Caco-2 (cell line): ENCODE measurements at regions not wholly inside any gene's neighbourhood (a gene's known extent, or its start where the extent isn't known, plus 50 kb on each side); places are given as distances from the start of the nearest gene placed in this dataset.

Source experiments
- BruUV-seq: library from RNA; stranded (reverse); fragments of 400-500 nt; replicated peaks from 2 replicates; lab custom pipeline; 2021; lab: Mats Ljungman, UMichigan
- CTCF ChIA-PET: fragments of 300-600 bp; sonication (Branson Sonifier 250); formaldehyde crosslinking; loops from one replicate; lab custom pipeline; 2022; ENCODE audit warnings: antibody characterized with exemption; lab: Charles Lee
- POLR2A ChIA-PET: fragments of 300-600 bp; sonication (Branson Sonifier 250); formaldehyde crosslinking; loops from one replicate; lab custom pipeline; 2022; ENCODE audit warnings: antibody characterized with exemption; lab: Charles Lee
- DNase-seq, 2 experiments: peaks; one replicate each; pipeline versions ENCODE4 v3.0.0 to v3.0.0-alpha.2; 2020 to 2022
- H3K27me3 ChIP-seq: replicated peaks from 2 replicates; pipeline ENCODE4 v1.6.0; 2011; ENCODE audit warnings: low read length; ENCODE audit not compliant: control insufficient read depth, insufficient read depth
- H3K36me3 ChIP-seq: 2 replicates; pipeline ENCODE4 v1.5.1; 2011; ENCODE audit warnings: low read length; ENCODE audit not compliant: control insufficient read depth, insufficient read depth
- H3K4me1 ChIP-seq: fragments of 250-450 bp; sonication (Bioruptor Pico); 2 replicates; pipeline ENCODE4 v1.5.1; 2020; ENCODE audit warnings: mild to moderate bottlenecking
- H3K4me3 ChIP-seq: 2 replicates; pipeline ENCODE4 v1.5.1; 2011; ENCODE audit warnings: low read depth, mild to moderate bottlenecking, control low read depth, low read length
- H3K9me3 ChIP-seq: fragments of 250-450 bp; sonication (Bioruptor Pico); 2 replicates; pipeline ENCODE4 v1.5.1; 2020; ENCODE audit warnings: mild to moderate bottlenecking, moderate library complexity
- H3K27ac Mint-ChIP-seq: one replicate; pipeline ENCODE4 v1.8.0; 2022; ENCODE audit warnings: mixed read lengths; ENCODE audit not compliant: unreplicated experiment
- H3K27me3 Mint-ChIP-seq: one replicate; pipeline ENCODE4 v1.8.0; 2022; ENCODE audit warnings: mixed read lengths; ENCODE audit not compliant: insufficient read depth, unreplicated experiment
- H3K36me3 Mint-ChIP-seq: one replicate; pipeline ENCODE4 v1.8.0; 2022; ENCODE audit warnings: mild to moderate bottlenecking, mixed read lengths; ENCODE audit not compliant: insufficient read depth, unreplicated experiment
- H3K4me1 Mint-ChIP-seq: one replicate; pipeline ENCODE4 v1.8.0; 2022; ENCODE audit warnings: low read depth, mixed read lengths; ENCODE audit not compliant: unreplicated experiment
- H3K4me3 Mint-ChIP-seq: one replicate; pipeline ENCODE4 v1.8.0; 2022; ENCODE audit warnings: mild to moderate bottlenecking, moderate library complexity, mixed read lengths; ENCODE audit not compliant: unreplicated experiment
- H3K9me3 Mint-ChIP-seq: one replicate; pipeline ENCODE4 v1.8.0; 2022; ENCODE audit warnings: mixed read lengths; ENCODE audit not compliant: unreplicated experiment
- CTCF ChIP-seq, 2 experiments: fragments of 200-600 bp in 1 of 2; IDR thresholded peaks; 1 replicate in 1 of 2; 2 replicates in 1 of 2; pipeline versions ENCODE4 v1.5.1 to v1.8.0; 2011 to 2022; ENCODE audit warnings: antibody characterized with exemption in 1 of 2, control low read depth in 1 of 2, inconsistent platforms in 1 of 2, low read depth in 1 of 2, low read length in 1 of 2, mild to moderate bottlenecking in 1 of 2, moderate library complexity in 1 of 2; ENCODE audit not compliant: insufficient read depth in 1 of 2, severe bottlenecking in 1 of 2, unreplicated experiment in 1 of 2
- intact Hi-C: fragments of 100-400 bp; cut with micrococcal nuclease; formaldehyde crosslinking; loops from one replicate; pipeline ENCODE4 v1.10.0; 2022; ENCODE audit not compliant: unreplicated experiment

- Mint-ChIP-seq H3K36me3 (no peaks in the 10 kb centered on the region), H3K27me3 (peaks cover 7% of the 10 kb centered on the region), H3K9me3 (peaks cover 5% of the 10 kb centered on the region), H3K4me3 (no peak overlapping the region), H3K4me1 (no peaks in the 10 kb centered on the region), H3K27ac (no peak overlapping the region)
- no peak for TF ChIP-seq CTCF (IDR thresholded peaks at IDR 0.05; ENCODE audit: insufficient read depth in 1 of 2, low read depth in 1 of 2, low read length in 1 of 2, severe bottlenecking in 1 of 2, unreplicated experiment in 1 of 2)
- DNase-seq: no peak
- no peaks in the 10 kb centered on the region for H3K27me3 ChIP-seq
- no peaks in the 10 kb centered on the region for H3K36me3 ChIP-seq
- POLR2A ChIA-PET: no interaction called here
- BruUV-seq: no TSS peak
- CTCF ChIA-PET: no interaction called here
- intact Hi-C loops: no loop called here
- H3K4me1 ChIP-seq: no peaks in the 10 kb centered on the region
- H3K4me3 ChIP-seq: no peak overlapping the region
- H3K9me3 ChIP-seq: no peaks in the 10 kb centered on the region
Observed at GRCh38 chr2:240339411-240340360, 95.8 kb upstream of the GPC1 start.

GRCh38 chr2:240340361-240340761 lies 95.1 kb upstream of the GPC1 start:
- Histone ChIP-seq H3K9me3 (no peaks in the 10 kb centered on the region), H3K36me3 (no peaks in the 10 kb centered on the region), H3K27me3 (no peaks in the 10 kb centered on the region), H3K4me3 (no peak overlapping the region), H3K4me1 (no peaks in the 10 kb centered on the region)
- TF ChIP-seq CTCF (IDR thresholded peaks at IDR 0.05; ENCODE audit: insufficient read depth in 1 of 2, low read depth in 1 of 2, low read length in 1 of 2, severe bottlenecking in 1 of 2, unreplicated experiment in 1 of 2): no peak
- ChIA-PET CTCF (no interaction called here), POLR2A (no interaction called here)
- Mint-ChIP-seq H3K4me3 (no peak overlapping the region), H3K36me3 (no peaks in the 10 kb centered on the region), H3K9me3 (peaks cover 9% of the 10 kb centered on the region), H3K27ac (no peak overlapping the region), H3K4me1 (no peaks in the 10 kb centered on the region), H3K27me3 (peaks cover 7% of the 10 kb centered on the region)
- intact Hi-C loops: no loop called here
- no peak for DNase-seq
- no TSS peak for BruUV-seq

GRCh38 chr2:240341064-240341463 lies 94.4 kb upstream of the GPC1 start:
- Mint-ChIP-seq H3K36me3 (no peaks in the 10 kb centered on the region), H3K4me3 (no peak overlapping the region), H3K4me1 (no peaks in the 10 kb centered on the region), H3K27ac (no peak overlapping the region), H3K27me3 (peaks cover 4% of the 10 kb centered on the region), H3K9me3 (peaks cover 9% of the 10 kb centered on the region)
- H3K27me3 ChIP-seq: no peaks in the 10 kb centered on the region
- no peaks in the 10 kb centered on the region for H3K9me3 ChIP-seq
- no TSS peak for BruUV-seq
- H3K4me3 ChIP-seq: no peak overlapping the region
- CTCF ChIA-PET: no interaction called here
- intact Hi-C loops: no loop called here
- H3K36me3 ChIP-seq: no peaks in the 10 kb centered on the region
- no peak for DNase-seq
- H3K4me1 ChIP-seq: no peaks in the 10 kb centered on the region
- POLR2A ChIA-PET: no interaction called here
- TF ChIP-seq CTCF (IDR thresholded peaks at IDR 0.05; ENCODE audit: insufficient read depth in 1 of 2, low read depth in 1 of 2, low read length in 1 of 2, severe bottlenecking in 1 of 2, unreplicated experiment in 1 of 2): no peak
